HG03103 (cell line): ENCODE measurements at regions not wholly inside any gene's neighbourhood (a gene's known extent, or its start where the extent isn't known, plus 50 kb on each side); places are given as distances from the start of the nearest gene placed in this dataset.

Experiments
- ATAC-seq: cut with Tn5 transposase; IDR thresholded peaks from one replicate; pipeline ENCODE4 v1.9.1; 2021; ENCODE audit warnings: low read depth; ENCODE audit not compliant: unreplicated experiment

- ATAC-seq: no peak
These were observed 137.8 kb upstream of the SPACA1 start for GRCh38 chr6:87909849-87910248.

- no peak for ATAC-seq
These were observed 138.4 kb upstream of the SPACA1 start for GRCh38 chr6:87908978-87909811.

GRCh38 chr6:87907521-87907920 lies 140.1 kb upstream of the SPACA1 start:
- ATAC-seq: no peak

- peak; percentile 71 for ATAC-seq
These were observed 142.5 kb upstream of the SPACA1 start for GRCh38 chr6:87905101-87905641.

- ATAC-seq: no peak
These were observed 143.6 kb upstream of the SPACA1 start for GRCh38 chr6:87904011-87904410.

- no peak for ATAC-seq
These were observed 144.3 kb upstream of the SPACA1 start for GRCh38 chr6:87903323-87903722.

- no peak for ATAC-seq
These were observed 145.3 kb upstream of the SPACA1 start for GRCh38 chr6:87902383-87902782.

GRCh38 chr6:87901613-87902012 lies 146.0 kb upstream of the SPACA1 start:
- ATAC-seq: no peak

GRCh38 chr6:87900160-87900698 lies 147.4 kb upstream of the SPACA1 start:
- ATAC-seq: no peak

GRCh38 chr6:87899499-87900147 lies 148.0 kb upstream of the SPACA1 start:
- no peak for ATAC-seq

GRCh38 chr6:87897663-87898062 lies 150.0 kb upstream of the SPACA1 start:
- no peak for ATAC-seq

GRCh38 chr6:87897013-87897412 lies 150.6 kb upstream of the SPACA1 start:
- no peak for ATAC-seq

- ATAC-seq: no peak
These were observed 160.4 kb upstream of the SPACA1 start for GRCh38 chr6:87887266-87887665.

GRCh38 chr6:87884203-87884602 lies 163.4 kb upstream of the SPACA1 start:
- ATAC-seq: no peak

GRCh38 chr6:87881342-87881895 lies 166.2 kb upstream of the SPACA1 start:
- ATAC-seq: no peak

GRCh38 chr6:87879132-87879861 lies 168.3 kb upstream of the SPACA1 start:
- ATAC-seq: peak; percentile 66

- ATAC-seq: no peak
These were observed 171.9 kb upstream of the SPACA1 start for GRCh38 chr6:87875781-87876180.

GRCh38 chr6:87873556-87873955 lies 171.5 kb upstream of the AKIRIN2 start:
- ATAC-seq: no peak

- no peak for ATAC-seq
These were observed 168.5 kb upstream of the AKIRIN2 start for GRCh38 chr6:87870556-87870955.

- no peak for ATAC-seq
These were observed 167.3 kb upstream of the AKIRIN2 start for GRCh38 chr6:87869064-87869905.
